ENCODE measurements at regions not wholly inside any gene's neighbourhood (a gene's known extent, or its start where the extent isn't known, plus 50 kb on each side); places are given as distances from the start of the nearest gene placed in this dataset.

DNA sequence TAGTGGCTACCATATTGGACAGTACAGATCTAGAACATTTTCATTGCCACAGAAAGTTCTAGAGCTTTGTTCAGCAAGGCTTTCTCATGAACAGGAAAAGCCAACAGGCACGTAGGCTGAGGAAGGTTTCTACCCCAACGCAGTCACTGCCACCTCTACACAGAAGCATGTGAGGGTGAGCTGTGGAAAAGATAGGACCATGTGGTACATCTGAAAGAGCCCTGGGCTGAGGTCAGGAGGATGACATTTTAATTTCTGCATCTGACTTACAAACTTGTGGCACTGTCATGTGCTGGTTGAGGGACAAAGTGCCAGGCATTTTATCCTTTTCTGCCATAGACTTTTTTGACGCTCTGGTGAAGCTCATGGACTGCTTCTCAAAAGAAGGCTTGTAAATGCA, 454.2 kb downstream of the BCOR start:
- Histone ChIP-seq H3K27me3 (ENCODE audit: insufficient read depth, low read length) (no peaks in the 10 kb centered on the region), H3K27ac (ENCODE audit: low read depth, low read length, poor library complexity, severe bottlenecking) (no peak overlapping the region), H3K4me1 (ENCODE audit: insufficient read depth, low read length, severe bottlenecking) (no peaks in the 10 kb centered on the region), H3K4me3 (ENCODE audit: low read depth, low read length, poor library complexity, severe bottlenecking) (no peak overlapping the region), H3K9me3 (ENCODE audit: low read length) (no peaks in the 10 kb centered on the region), H2AFZ (ENCODE audit: low read length) (no peak overlapping the region), H3K79me2 (ENCODE audit: insufficient read depth, low read length) (no peaks in the 10 kb centered on the region), H3K9ac (ENCODE audit: low read length) (no peak overlapping the region), H4K20me1 (ENCODE audit: insufficient read depth, low read length) (no peaks in the 10 kb centered on the region), H3K9me2 (ENCODE audit: low read depth, low read length) (no peaks in the 10 kb centered on the region), H3F3A (ENCODE audit: insufficient read depth, low read length) (no peaks in the 10 kb centered on the region), H3K36me3 (ENCODE audit: insufficient read depth, low read length) (no peaks in the 10 kb centered on the region), H3K4me2 (ENCODE audit: low read length) (no peak overlapping the region)
- no peak for TF ChIP-seq EZH2 (IDR thresholded peaks at IDR 0.05; ENCODE audit: borderline replicate concordance, low read length)
- no peak for TF ChIP-seq CTCF (IDR thresholded peaks at IDR 0.05; ENCODE audit: low read length)

DNA sequence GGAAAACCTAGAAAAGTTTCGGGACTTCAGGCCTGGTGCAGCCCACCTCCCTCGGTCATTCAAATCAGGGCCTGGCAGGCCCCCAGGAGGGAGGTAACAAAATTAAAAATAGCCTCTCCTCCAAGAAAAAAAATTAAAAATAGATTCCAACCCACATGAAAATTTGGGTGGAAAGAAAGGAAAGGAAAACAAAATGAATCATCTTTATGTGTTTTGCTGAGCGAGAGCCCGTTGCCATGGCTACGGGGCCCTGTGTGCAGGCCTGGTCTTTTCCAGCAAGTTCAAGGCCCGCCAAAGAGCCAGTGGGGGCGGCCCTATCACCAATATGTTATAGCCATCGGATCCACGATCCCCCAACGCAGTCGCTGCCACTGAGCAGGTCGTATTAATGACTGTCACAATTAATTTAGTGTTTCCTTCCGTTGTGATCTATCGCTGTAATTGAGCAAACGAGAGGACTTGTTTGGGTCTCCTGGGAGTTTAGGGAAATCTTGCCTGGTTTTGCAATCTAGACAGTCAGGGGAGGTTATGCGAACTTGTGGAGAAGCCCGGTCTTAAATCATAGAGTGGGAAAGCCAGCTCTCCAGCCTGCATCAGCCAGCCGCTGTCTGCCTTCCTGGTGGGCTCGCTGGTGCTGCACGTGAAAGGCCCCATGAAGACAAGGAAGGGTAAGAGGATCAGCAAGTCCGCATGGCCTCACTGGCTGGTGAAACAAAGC, 452.4 kb downstream of the BCOR start:
- H3K4me3 ChIP-seq (ENCODE audit: low read depth, low read length, poor library complexity, severe bottlenecking): no peak overlapping the region
- H3K27ac ChIP-seq (ENCODE audit: low read depth, low read length, poor library complexity, severe bottlenecking): no peak overlapping the region
- H3K9ac ChIP-seq (ENCODE audit: low read length): no peak overlapping the region
- H3K9me2 ChIP-seq (ENCODE audit: low read depth, low read length): no peaks in the 10 kb centered on the region
- H3K27me3 ChIP-seq (ENCODE audit: insufficient read depth, low read length): no peaks in the 10 kb centered on the region
- no peaks in the 10 kb centered on the region for H3K4me1 ChIP-seq (ENCODE audit: insufficient read depth, low read length, severe bottlenecking)
- no peak overlapping the region for H2AFZ ChIP-seq (ENCODE audit: low read length)
- no peaks in the 10 kb centered on the region for H3K36me3 ChIP-seq (ENCODE audit: insufficient read depth, low read length)
- H3K9me3 ChIP-seq (ENCODE audit: low read length): no peaks in the 10 kb centered on the region
- no peaks in the 10 kb centered on the region for H4K20me1 ChIP-seq (ENCODE audit: insufficient read depth, low read length)
- no peaks in the 10 kb centered on the region for H3K79me2 ChIP-seq (ENCODE audit: insufficient read depth, low read length)
- TF ChIP-seq CTCF (IDR thresholded peaks at IDR 0.05; ENCODE audit: low read length): no peak
- no peak for TF ChIP-seq EZH2 (IDR thresholded peaks at IDR 0.05; ENCODE audit: borderline replicate concordance, low read length)
- no peak overlapping the region for H3K4me2 ChIP-seq (ENCODE audit: low read length)
- no peaks in the 10 kb centered on the region for H3F3A ChIP-seq (ENCODE audit: insufficient read depth, low read length)

DNA sequence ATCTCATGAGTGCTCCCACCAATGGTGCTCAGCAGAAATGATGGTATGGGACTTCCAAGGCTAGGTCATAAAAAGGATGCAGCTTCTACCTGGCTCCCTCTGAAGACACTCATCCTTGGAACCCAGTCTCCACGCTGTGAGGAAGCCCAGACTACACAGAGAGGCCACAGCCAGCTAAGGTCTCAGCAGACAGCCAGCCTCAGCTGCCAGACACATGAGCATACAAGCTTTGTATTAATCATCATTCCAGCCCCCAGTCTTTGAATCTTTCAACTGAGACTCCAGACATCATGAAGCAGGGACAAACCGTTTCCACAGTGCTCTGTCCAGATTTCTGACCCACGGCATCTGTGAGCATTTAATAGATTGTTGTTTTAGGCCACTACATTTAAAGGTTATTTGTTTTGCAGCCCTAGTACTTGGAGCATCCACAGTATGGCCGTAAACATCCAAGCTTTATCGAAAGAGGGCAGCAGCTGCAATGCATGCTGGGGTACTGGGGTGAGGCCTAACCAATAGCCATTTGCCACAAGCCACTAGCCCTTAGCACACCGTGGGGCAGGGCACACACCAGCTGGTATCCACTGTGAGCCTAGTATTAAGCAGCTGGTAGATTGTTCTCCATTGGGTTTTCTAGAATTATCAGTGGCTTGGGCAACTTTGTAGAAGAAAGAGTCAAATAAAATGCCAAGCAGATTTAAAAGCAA, 449.1 kb downstream of the BCOR start:
- Histone ChIP-seq H3K4me2 (ENCODE audit: low read length) (no peak overlapping the region), H3F3A (ENCODE audit: insufficient read depth, low read length) (no peaks in the 10 kb centered on the region), H3K27me3 (ENCODE audit: insufficient read depth, low read length) (no peaks in the 10 kb centered on the region), H3K27ac (ENCODE audit: low read depth, low read length, poor library complexity, severe bottlenecking) (no peak overlapping the region), H4K20me1 (ENCODE audit: insufficient read depth, low read length) (no peaks in the 10 kb centered on the region), H3K4me1 (ENCODE audit: insufficient read depth, low read length, severe bottlenecking) (peaks cover 4% of the 10 kb centered on the region), H3K9ac (ENCODE audit: low read length) (no peak overlapping the region), H3K4me3 (ENCODE audit: low read depth, low read length, poor library complexity, severe bottlenecking) (no peak overlapping the region), H3K9me2 (ENCODE audit: low read depth, low read length) (no peaks in the 10 kb centered on the region), H3K79me2 (ENCODE audit: insufficient read depth, low read length) (no peaks in the 10 kb centered on the region), H3K9me3 (ENCODE audit: low read length) (no peaks in the 10 kb centered on the region), H3K36me3 (ENCODE audit: insufficient read depth, low read length) (no peaks in the 10 kb centered on the region), H2AFZ (ENCODE audit: low read length) (no peak overlapping the region)
- TF ChIP-seq EZH2 (IDR thresholded peaks at IDR 0.05; ENCODE audit: borderline replicate concordance, low read length) (no peak), CTCF (IDR thresholded peaks at IDR 0.05; ENCODE audit: low read length) (no peak)
